OCI-LY1 (cell line): ENCODE measurements at regions not wholly inside any gene's neighbourhood (a gene's known extent, or its start where the extent isn't known, plus 50 kb on each side); places are given as distances from the start of the nearest gene placed in this dataset.
A peak's percentile ranks its signal among the peaks of the same experiment; 100 is the strongest.

Experiments
- CTCF ChIP-seq: fragments of 200-600 bp; sonication (generic), shearing (Covaris generic); IDR thresholded peaks from 2 replicates; pipeline ENCODE4 v1.5.1; 2017; ENCODE audit warnings: mild to moderate bottlenecking, antibody characterized with exemption, low read length, moderate library complexity, mixed read lengths
- EZH2 ChIP-seq: fragments of 200-600 bp; sonication (generic), shearing (Covaris generic); IDR thresholded peaks from 2 replicates; pipeline ENCODE4 v1.8.0; 2017; ENCODE audit warnings: borderline replicate concordance, mixed run types, mild to moderate bottlenecking, antibody characterized with exemption, low read length, moderate library complexity, mixed read lengths

- TF ChIP-seq CTCF: peak; percentile 73
- no peak for TF ChIP-seq EZH2
Measured at GRCh38 chr1:222171005-222171404, 376.9 kb downstream of the HHIPL2 start.
